ENCODE measurements at regions not wholly inside any gene's neighbourhood (a gene's known extent, or its start where the extent isn't known, plus 50 kb on each side); places are given as distances from the start of the nearest gene placed in this dataset.

- no peaks in the 10 kb centered on the region for H3K9me1 ChIP-seq (ENCODE audit: control insufficient read depth, extremely low read depth, insufficient read depth, low read length)
- no peak overlapping the region for H2AFZ ChIP-seq (ENCODE audit: control insufficient read depth, low read length)
- no peak overlapping the region for H3K4me3 ChIP-seq (ENCODE audit: control insufficient read depth in 2 of 3, extremely low read depth in 1 of 3, insufficient read depth in 2 of 3, low read depth in 1 of 3, low read length in 3 of 3)
- no peak for FAIRE-seq
- H3K9me3 ChIP-seq (ENCODE audit: control insufficient read depth, low read depth, low read length): no peaks in the 10 kb centered on the region
- H3K27me3 ChIP-seq (ENCODE audit: control insufficient read depth, extremely low read depth, insufficient read depth, low read length): no peaks in the 10 kb centered on the region
- no peak overlapping the region for H3K9ac ChIP-seq (ENCODE audit: control insufficient read depth, extremely low read depth, insufficient read depth, low read length)
- H3K4me1 ChIP-seq (ENCODE audit: control insufficient read depth, extremely low read depth, insufficient read depth, low read length): no peaks in the 10 kb centered on the region
- H3K4me2 ChIP-seq (ENCODE audit: control insufficient read depth, extremely low read depth, insufficient read depth, low read depth, low read length): no peak overlapping the region
- H3K79me2 ChIP-seq (ENCODE audit: control insufficient read depth, insufficient read depth, low read length): no peaks in the 10 kb centered on the region
- no peaks in the 10 kb centered on the region for H4K20me1 ChIP-seq (ENCODE audit: control insufficient read depth, extremely low read depth, insufficient read depth, low read length)
- H3K36me3 ChIP-seq (ENCODE audit: control insufficient read depth in 2 of 2, extremely low read depth in 1 of 2, insufficient read depth in 2 of 2, low read length in 2 of 2): no peaks in the 10 kb centered on the region
- TF ChIP-seq EZH2 (IDR thresholded peaks at IDR 0.05; ENCODE audit: low read length) (no peak), CTCF (optimal IDR thresholded peaks at IDR 0.05 in 1 of 3, IDR thresholded peaks at IDR 0.05 in 1 of 3, conservative IDR thresholded peaks at IDR 0.05 in 1 of 3; ENCODE audit: extremely low read depth in 1 of 3, insufficient read depth in 2 of 3, low read length in 3 of 3) (no peak)
- dilution Hi-C loops (cut with MboI; ENCODE audit: extremely low pct_ligation_motif_present, low sequenced_read_pairs): no loop called here
- no peak for DNase-seq (ENCODE audit: low read depth, low spot score)
- no peak overlapping the region for H3K27ac ChIP-seq (ENCODE audit: control insufficient read depth, insufficient read depth, low read length)
These were observed 1048.1 kb upstream of the ACO1 start for GRCh38 chr9:31336386-31336785.

GRCh38 chr9:31336841-31337240 lies 1047.6 kb upstream of the ACO1 start:
- Histone ChIP-seq H3K27ac (ENCODE audit: control insufficient read depth, insufficient read depth, low read length) (no peak overlapping the region), H3K4me2 (ENCODE audit: control insufficient read depth, extremely low read depth, insufficient read depth, low read depth, low read length) (no peak overlapping the region), H3K4me1 (ENCODE audit: control insufficient read depth, extremely low read depth, insufficient read depth, low read length) (no peaks in the 10 kb centered on the region), H3K9me3 (ENCODE audit: control insufficient read depth, low read depth, low read length) (no peaks in the 10 kb centered on the region), H3K79me2 (ENCODE audit: control insufficient read depth, insufficient read depth, low read length) (no peaks in the 10 kb centered on the region), H3K36me3 (ENCODE audit: control insufficient read depth in 2 of 2, extremely low read depth in 1 of 2, insufficient read depth in 2 of 2, low read length in 2 of 2) (no peaks in the 10 kb centered on the region), H3K4me3 (ENCODE audit: control insufficient read depth in 2 of 3, extremely low read depth in 1 of 3, insufficient read depth in 2 of 3, low read depth in 1 of 3, low read length in 3 of 3) (no peak overlapping the region), H4K20me1 (ENCODE audit: control insufficient read depth, extremely low read depth, insufficient read depth, low read length) (no peaks in the 10 kb centered on the region), H3K9ac (ENCODE audit: control insufficient read depth, extremely low read depth, insufficient read depth, low read length) (no peak overlapping the region), H3K9me1 (ENCODE audit: control insufficient read depth, extremely low read depth, insufficient read depth, low read length) (no peaks in the 10 kb centered on the region), H3K27me3 (ENCODE audit: control insufficient read depth, extremely low read depth, insufficient read depth, low read length) (no peaks in the 10 kb centered on the region), H2AFZ (ENCODE audit: control insufficient read depth, low read length) (no peak overlapping the region)
- FAIRE-seq: no peak
- dilution Hi-C loops (cut with MboI; ENCODE audit: extremely low pct_ligation_motif_present, low sequenced_read_pairs): no loop called here
- no peak for TF ChIP-seq EZH2 (IDR thresholded peaks at IDR 0.05; ENCODE audit: low read length)
- no peak for TF ChIP-seq CTCF (optimal IDR thresholded peaks at IDR 0.05 in 1 of 3, IDR thresholded peaks at IDR 0.05 in 1 of 3, conservative IDR thresholded peaks at IDR 0.05 in 1 of 3; ENCODE audit: extremely low read depth in 1 of 3, insufficient read depth in 2 of 3, low read length in 3 of 3)
- no peak for DNase-seq (ENCODE audit: low read depth, low spot score)

Data from keratinocyte (primary cell).